A172 (cell line): ENCODE measurements at regions not wholly inside any gene's neighbourhood (a gene's known extent, or its start where the extent isn't known, plus 50 kb on each side); places are given as distances from the start of the nearest gene placed in this dataset.

Source experiments
- DNase-seq: peaks from one replicate; pipeline ENCODE4 v3.0.0-alpha.2; 2015; ENCODE audit warnings: low spot score

DNA sequence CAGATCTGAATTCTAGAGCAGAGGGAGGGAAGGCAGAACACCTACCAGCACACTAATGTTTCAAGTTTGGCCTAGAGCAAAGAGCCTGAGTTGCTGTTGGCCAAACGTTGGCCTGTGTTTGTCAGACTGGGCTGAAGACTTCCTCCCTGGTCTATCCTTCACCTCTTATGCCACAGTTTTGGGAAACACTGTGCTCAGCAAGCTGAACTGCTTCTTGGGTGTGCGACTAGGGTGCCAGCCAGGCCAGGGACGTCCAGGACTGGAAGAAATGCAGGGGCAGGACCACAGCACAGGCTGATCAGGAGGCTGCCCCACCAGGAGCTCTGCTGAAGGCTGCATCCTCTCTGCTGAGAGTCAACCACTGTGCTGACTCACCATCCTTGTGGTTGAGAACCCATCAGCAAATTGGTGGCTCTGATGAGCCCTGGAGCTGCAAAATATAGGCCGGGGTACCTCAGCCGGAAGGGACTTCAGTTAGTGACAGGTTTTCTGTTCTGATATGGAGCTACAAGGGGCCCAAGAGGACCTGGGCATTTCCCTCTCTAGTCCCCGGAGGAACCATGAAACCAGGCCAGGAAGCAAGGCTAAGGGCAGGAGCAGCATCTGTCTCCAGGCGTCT is 131.6 kb upstream of the RASGRP1 start:
- peak; percentile 64 for DNase-seq

DNA sequence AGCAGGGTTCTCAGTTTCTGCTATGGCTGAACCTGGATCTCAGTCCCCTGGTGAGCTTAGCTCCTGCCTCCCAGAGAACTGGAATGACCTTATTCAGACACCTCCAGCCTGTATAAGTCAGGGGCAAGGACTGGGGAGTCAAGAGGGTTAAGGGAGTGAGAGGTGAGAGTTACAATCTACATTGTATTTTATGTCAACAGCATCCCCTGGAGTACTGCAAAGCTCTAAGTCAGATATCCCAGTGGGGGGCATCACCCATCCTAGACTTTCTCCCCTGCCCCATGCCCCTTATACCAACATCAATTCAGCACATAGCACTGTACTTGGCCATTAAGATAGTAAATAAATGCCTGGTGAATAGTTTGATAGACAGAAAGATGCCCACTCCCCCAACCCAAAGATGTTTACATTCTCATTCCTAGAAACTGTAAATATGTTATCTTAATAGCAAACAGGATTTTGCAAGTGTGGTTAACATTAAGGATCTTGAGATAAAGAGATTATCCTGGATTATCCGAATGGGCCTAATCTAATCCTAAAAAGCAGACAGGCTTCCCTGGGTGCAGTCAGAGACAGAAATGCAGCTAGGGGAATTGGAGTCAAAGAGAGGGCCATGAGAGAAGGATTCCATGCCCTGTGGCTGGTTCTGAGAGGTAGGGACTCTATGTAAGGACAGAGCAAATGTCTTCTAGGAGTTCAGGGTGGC is 132.3 kb upstream of the RASGRP1 start:
- DNase-seq: no peak

DNA sequence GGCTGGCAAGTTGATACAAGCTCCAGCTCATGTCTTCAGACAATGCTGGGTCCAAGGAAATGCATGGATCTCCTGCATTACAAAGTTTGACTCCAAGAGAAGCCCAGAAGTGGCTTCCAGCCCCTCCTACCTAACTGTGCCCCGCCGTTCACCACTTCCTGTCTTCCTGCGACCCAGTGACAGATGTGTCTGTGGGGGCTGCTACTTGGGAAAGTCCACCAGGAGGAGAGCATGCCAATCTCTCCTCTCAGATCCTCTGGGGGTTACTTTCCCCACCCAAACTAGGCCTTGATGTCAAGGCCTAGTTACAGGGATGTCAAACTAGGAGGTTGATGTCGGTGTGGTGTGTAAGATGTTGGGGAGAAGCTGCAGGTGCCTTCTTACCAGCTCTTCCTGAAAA is 133.6 kb upstream of the RASGRP1 start:
- DNase-seq: no peak

DNA sequence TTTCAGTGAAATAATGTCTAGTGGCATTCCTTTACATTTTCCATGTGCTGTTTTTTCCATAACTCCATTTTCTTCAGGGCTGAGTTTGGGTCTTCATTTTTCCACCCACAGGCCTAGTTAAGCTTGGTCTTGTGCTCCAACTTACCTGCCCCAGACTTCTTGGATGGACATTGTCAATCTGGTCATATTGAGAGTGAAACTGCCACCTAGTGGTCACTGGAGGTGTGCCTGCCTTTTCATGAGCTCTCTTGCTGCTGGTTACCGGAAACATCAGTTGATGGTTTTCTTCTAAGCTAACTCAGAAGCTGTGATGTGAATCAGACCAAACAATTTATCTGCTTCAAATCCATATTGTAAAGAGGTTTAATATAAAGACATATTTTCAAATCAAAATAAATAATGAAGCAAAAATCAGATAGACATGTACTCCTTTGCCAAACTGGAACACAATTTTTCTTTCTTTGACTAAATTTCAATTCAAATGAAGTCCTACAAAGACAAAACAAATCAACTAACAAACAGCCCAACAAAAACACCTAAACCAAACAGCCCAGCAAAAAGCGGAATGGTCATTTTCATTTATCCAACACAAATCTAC is 135.1 kb upstream of the RASGRP1 start:
- peak; percentile 54 for DNase-seq

DNA sequence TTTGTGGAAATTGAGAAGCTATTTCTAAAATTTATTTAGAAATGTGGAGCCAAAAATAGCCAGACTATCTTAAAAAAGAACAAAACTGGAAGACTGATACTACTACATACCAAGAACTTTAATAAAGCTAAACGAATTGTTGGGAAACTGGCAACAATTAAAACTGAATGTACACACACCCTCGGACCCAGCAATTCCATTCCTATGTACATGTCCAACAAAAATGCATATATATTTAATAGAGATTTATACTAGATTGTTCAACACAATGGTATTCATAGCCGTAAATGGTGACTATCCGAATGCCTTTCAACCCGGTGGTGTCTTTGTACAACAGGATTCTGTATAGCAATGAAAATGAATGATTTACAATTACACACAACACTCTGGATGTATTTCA is 136.5 kb upstream of the RASGRP1 start:
- DNase-seq: no peak

DNA sequence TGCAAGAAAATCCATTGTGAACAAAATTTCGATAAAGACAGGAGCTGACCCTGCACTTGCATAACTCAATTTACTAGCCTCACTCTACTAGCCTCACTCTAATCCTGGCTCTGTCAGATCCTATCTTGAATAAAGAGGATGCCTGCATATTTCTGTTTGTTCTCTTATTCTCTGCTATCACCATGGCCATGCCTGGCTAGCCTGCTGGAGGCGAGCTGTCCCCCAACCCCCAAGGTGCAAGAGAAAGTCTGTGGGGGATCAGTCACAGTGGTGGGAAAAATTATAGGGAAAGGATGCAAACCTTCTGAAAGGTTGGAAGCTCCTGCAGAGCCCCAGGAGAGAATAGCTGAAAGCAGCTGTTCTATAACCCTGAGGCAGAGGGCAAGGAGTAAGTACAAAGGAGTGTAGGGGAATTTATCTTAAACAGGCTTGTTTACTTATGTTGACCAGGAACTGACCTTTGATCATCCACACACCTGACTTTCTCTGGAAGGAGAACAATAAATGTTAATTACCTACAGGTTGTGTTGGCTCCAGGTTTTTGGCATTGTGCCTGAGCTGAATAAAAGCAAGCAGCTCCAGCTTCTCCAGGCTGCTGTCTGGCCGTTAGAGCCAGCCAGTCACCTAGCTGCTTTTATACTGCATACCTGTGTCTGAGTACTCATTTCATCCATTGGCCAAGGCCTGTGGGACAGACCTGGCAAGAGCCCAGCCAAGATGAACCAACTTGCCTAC is 137.7 kb upstream of the RASGRP1 start:
- DNase-seq: no peak

DNA sequence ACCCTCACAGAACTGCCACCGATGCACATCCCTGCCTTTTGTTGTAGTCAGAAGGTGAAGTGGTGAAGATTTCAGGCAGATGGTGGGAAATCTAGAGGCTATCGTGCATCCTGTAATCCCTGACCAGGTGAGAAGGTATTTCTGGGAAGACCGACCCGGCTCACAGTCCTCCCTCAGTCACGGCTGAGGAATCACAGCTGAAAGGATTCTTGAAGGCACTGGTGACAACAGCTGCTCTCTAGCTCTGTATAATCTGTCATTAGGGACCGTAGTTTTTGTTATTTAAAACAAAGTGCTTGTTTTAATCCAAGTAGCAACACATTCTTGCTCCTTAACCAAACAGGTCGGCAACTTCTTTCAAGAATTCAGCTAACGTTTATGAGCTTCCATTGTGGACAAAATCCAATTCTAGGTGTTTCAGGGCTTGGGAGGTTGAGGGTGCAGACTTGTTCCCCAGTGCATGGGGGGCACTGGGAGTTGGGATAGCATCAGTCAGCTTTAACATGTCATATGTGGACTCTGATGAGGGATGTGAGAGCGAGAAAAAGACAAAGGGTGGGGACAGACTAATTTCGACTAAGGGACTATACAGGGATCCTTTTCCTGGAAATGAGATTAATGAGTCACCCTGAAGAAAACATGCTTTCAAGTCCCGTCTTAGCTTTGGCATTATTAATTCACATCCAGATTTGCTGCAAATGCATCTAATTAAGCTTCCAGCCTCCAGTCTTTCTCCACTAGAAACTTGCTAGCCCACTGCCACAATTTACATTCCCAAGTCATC is 141.0 kb upstream of the RASGRP1 start:
- no peak for DNase-seq

DNA sequence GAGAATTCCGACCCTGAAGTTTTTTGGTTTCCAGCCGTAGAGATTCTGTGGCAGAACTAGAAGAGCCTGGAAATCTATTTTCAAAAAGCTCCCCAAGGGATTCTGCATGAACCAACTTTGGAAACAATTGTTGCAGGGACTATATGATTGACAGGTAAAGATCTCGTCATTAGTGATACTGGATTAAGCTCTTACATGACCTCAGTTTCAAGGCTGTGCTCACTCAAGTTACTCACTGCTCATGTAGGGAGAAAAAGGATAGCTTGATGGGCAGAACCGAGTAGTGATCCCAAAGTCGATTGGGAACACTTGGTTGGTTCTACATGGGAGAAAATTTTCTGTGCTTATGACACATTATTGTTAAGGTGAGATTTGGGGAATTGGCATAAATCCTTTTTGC is 142.3 kb upstream of the RASGRP1 start:
- no peak for DNase-seq

DNA sequence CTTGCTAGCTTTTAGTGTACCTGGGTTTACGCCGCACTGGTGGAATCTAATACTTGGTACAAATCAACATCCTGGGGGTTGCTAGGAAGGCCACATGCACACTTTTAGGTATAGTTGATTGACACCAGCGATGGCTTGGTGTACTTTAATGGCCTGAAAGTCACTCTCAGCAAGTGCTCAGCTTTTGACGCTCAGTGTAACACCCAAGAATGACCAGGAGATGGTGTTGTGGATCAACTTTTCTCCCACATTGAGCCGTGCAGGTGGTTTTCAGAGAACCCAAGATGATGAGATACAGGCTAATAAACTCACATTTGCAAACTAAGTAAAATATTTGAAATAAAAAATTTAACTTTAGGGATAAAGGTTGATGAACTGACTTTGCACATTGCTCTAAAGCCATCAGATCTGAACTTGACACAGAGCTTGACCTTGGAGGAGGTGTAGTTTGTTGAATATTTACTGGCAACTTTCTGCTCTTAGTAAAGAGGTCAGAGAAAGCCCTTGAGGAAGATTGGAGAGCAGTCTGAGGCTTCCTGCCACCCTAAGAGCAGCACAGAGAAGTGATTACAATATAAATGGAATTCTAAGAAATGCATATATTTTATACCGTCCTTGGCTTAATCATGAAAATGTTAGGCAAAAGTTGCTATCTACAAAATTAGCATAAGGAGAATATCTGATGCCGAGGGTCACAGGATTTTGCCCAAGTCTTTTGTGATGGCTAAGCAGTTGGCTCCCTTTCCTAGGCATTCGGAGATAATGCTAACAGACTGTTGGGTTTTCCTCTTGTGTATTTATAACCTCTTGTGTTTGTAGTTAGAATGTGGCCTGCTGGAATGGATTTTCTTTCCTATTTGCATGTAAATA is 143.4 kb upstream of the RASGRP1 start:
- peak; percentile 62 for DNase-seq

DNA sequence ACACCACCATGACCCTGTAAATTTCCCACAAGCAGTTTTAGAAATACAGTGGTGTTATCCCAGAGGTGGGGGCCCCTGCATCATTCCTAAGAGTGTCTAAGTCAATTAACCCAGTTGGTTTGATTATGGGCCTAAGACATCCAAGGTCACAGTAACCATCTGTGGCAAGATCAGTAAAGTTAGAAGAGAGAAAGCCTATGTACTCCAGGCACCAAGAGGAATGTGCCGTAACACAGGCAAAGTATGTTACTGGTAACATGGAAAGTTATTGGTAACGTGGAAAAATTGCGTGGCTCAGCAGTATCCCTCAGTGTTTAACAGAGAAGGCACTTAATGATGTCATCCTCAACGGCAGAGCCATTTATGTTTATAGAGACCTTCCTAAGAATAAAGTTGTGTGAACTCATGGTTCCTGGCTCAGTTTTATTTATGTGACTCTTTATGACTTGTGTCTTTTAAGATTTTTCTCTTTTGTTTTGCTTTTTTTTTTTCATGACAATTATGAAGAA is 144.1 kb upstream of the RASGRP1 start:
- no peak for DNase-seq

DNA sequence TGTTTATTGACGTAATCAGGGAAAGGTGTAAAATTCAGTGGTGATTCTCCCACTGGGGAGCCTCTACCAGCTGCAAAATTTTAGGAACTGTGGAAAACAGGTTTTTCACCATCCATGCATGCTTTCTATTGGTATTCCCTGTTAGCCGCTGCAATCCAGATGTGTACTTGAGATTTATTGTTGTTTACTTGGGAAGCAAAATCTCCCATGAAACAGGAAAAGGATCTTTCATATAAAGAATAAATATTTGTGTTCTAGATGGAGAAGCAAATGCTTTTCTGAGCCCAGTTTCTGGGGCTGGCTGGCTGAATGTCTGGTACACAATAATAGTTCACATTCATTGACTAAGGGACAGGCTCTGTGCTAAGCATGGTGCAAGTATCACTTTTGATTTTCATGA is 144.6 kb upstream of the RASGRP1 start:
- DNase-seq: no peak

DNA sequence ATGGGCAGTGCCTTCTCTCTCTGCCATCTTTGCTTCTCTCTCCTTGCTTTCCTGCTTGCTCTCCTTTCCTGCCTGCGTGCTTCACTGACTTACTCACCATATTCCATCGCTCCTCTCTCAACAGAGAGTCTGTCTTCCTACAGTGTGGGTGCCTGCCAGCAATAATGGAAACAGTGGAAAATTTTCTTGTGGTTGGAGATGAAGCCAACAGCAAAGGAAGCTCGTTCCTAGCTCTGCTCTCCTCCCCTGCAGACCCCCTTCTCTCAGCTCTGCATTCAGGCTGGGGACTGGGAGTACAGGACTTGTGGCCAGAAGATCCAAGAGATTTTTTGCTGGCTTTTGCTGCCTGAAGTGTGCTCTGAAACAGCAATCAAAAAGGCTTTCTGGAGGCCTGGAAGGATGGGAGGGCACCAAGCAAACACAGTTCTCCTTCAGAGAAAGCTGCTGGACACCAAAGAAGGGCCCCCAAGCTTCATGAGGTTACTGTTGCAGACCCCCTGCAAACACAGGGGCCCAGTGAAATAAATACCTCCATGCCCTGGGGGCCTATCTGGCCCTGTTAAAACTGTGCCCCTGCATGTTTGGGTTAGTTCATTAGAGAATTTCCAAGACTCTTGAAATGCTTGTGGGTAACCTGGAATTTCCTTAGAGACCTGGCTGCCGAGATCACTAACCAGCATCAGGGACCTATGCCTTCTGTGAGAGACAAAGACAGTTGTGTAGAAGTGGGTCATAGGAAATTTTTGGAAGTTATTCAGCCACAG is 149.9 kb upstream of the RASGRP1 start:
- DNase-seq: peak; percentile 80

DNA sequence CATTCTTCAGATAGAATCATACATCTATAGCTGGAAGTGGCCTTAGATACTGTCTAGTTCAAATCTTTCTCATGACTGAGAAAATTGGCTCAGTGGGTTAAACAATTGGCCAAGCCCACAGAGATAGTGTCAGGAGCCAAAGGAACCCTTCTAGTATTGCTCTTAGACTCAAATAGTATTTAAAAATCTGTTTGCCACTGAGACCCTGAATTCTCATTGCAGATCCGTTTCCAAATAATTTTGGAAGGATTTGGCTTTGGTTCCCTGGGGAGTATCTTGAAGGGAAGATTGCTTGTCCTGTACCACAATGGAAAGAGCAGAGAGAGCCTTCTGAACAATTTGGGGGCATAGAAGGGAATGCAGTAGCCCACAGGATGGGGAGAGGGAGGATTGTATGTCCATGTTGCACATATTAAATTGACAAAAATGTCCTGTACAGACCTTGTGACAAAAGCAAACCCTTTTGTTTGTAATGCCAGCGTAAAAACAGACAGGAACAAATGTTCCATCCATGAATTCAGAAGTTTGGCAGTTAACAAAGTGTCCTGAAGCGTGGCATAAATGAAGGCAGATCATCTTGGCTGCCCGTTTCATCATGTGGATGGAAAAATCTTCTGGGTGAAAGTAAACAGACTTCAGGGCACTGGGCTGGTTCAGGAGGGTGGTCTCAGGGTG is 156.4 kb upstream of the RASGRP1 start:
- no peak for DNase-seq

DNA sequence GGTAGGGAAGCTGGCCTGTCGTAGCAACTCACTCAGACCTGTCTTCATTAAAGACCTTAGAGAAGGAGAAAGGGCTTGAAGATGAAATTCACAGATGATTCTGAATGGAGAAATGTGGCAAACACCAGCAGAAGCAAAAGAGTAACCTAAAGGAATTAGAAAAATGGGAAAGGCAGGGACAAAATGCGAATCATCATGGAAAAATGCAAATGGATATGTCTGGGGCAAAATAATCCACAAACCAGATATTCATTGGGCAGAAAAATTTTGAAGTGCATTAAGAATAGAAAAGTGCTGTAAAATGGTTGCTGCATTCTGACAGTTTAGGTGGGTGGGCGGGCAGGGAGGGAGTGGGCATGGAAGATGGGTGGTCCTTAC is 156.9 kb upstream of the RASGRP1 start:
- DNase-seq: no peak

DNA sequence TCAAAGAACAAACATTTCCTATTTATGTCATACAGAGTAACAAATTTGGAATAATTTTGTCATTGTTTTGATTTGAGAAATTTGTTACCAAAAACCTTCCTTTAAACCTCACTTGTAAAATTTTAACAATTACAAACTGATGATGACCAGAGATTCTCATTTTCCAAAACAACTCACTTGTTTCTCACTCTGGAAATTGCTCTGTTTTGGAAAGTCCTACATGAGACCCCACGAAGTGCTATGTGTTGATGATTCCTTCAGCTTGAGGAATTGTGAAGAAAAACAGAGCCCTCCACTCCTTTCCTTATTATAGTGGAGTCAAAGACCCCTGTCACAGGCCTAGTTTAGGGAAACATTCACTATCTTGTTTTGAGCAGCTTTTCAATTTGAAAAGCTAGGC is 157.6 kb upstream of the RASGRP1 start:
- DNase-seq: no peak

DNA sequence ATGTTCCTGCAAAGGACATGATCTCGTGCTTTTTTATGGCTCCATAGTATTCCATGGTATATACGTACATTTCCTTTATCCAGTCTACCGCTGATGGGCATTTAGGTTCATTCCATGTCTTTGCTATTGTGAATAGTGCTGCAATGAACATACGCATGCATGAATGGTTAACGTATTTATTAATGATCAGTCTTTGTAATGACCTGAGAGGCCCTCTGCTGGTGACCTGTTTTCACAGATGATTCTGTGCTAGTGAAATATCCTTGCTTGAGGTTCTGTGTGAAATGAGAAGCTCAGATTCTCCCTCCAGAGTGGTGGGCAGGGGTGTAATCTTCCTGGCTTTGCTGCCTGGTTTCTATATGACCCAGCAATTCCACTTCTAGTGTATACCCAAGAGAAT is 160.2 kb upstream of the RASGRP1 start:
- no peak for DNase-seq

DNA sequence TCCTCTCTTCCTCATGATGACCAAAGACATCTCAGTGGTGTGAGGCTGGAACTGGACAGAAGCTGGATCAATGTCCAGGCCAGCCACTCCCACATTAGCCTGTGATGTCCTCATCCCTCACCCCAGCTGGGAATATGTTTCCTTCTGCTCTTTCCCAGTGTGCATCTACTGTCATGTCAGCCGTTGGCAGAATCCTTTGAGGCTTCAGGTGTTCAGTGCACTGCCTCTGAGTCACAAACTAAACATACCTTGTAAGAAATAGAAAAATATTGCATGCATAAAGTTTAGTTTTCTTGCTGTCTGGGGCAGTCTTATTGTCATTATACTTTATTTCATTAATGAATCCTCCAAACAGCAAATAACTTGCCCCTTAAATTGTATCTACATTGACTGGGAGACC is 161.6 kb upstream of the RASGRP1 start:
- no peak for DNase-seq

DNA sequence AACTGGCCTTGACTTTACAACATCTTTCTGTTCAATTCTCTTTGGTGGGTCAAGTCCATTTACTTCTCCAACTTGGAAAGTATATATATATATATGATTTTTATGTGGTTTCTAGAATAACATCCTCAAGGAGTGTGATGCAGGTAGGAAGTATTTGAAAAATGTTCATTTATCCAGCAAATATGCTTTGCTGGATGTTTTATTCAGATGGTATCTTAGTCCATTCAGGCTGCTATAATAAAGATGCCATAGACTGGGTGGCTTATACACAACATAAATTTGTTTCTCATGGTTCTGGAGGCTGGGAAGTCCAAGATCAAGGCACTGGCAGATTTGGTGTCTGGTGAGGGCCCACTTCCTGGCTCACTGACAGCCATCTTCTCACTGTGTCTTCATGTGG is 168.7 kb upstream of the RASGRP1 start:
- DNase-seq: no peak

DNA sequence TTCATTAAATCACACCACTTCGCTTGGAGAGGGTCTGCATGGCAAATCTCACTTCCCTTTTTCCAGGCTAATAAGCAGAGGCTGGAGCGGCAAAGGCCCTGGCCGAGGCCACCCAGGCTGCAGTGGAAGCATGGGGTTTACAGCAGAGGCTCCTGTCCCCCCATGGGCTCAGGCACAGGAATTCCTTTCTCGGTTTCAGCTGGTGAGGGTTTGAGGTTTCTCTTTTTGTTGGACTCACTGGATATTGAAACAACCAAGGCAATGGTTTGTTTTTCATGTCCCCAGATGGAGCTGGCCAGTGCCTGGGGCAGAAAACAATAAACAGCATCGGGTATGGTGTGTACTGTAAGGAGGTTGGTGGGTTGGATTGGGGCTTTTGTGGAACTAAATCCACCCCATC is 175.6 kb upstream of the RASGRP1 start:
- DNase-seq: no peak

DNA sequence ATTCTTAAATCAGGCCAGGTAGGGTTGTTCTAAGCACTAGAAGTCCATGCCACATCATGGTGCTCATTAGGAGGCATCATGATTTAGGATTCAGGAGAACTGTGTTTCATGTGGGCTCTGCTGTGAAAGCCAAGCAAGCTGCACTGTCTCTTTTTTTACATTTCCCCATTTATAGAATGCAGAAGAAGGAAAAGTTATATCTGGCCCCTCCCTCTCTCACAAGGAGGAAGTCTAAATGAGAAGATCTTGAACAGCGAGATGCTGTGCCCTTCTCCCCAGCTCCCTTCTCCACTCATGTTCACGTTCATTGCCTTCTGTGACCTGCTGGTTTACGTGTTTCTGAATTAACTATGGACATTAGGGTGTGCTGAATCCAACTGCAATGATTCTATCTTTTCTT is 178.5 kb upstream of the RASGRP1 start:
- DNase-seq: no peak
